Endothelial cell of umbilical vein (primary cell): ENCODE measurements at regions not wholly inside any gene's neighbourhood (a gene's known extent, or its start where the extent isn't known, plus 50 kb on each side); places are given as distances from the start of the nearest gene placed in this dataset.

ENCODE experiments used
- BruUV-seq: library from RNA; stranded (reverse); fragments of 400-500 nt; replicated peaks from 2 replicates; lab custom pipeline; 2021; lab: Mats Ljungman, UMichigan
- CTCF ChIA-PET: fragments of 300-600, 350-600 bp; sonication (Branson Sonifier 250); formaldehyde crosslinking; loops from one replicate; lab custom pipeline; 2021; ENCODE audit warnings: antibody characterized with exemption, inconsistent platforms; lab: Charles Lee
- POLR2A ChIA-PET: fragments of 300-600, 350-600 bp; sonication (Branson Sonifier 250); formaldehyde crosslinking; loops from one replicate; lab custom pipeline; 2021; ENCODE audit warnings: antibody characterized with exemption, inconsistent platforms; lab: Charles Lee
- DNase-seq: peaks from one replicate; pipeline ENCODE4 v3.0.0-alpha.2; 2011; ENCODE audit warnings: low read depth, low spot score
- FAIRE-seq: peaks from 2 replicates; lab custom pipeline; 2011; peaks lifted over from hg19 to GRCh38; lab: Jason Lieb, UNC
- H2AFZ ChIP-seq: 2 replicates; pipeline ENCODE4 v1.6.0; 2012; ENCODE audit warnings: low read depth, low read length, control low read depth, inconsistent platforms
- H3K27ac ChIP-seq: 2 replicates; pipeline ENCODE4 v1.5.1; 2011; ENCODE audit warnings: low read depth, mild to moderate bottlenecking, control low read depth, low read length, moderate library complexity; ENCODE audit not compliant: insufficient read depth
- H3K27me3 ChIP-seq, 2 experiments: 2 replicates each; pipeline versions ENCODE4 v1.6.0 to v1.6.1; 2011; ENCODE audit warnings: low read length in 2 of 2, mixed read lengths in 1 of 2; ENCODE audit not compliant: control insufficient read depth in 2 of 2, insufficient read depth in 2 of 2
- H3K36me3 ChIP-seq, 2 experiments: 2 replicates in 1 of 2; 3 replicates in 1 of 2; pipeline ENCODE4 v1.5.1; 2011; ENCODE audit warnings: low read length in 2 of 2, mild to moderate bottlenecking in 1 of 2, moderate library complexity in 1 of 2; ENCODE audit not compliant: control insufficient read depth in 2 of 2, insufficient read depth in 2 of 2; ENCODE audit errors: extremely low read depth in 1 of 2
- H3K4me1 ChIP-seq: 3 replicates; pipeline ENCODE4 v1.5.1; 2011; ENCODE audit warnings: mild to moderate bottlenecking, low read length; ENCODE audit not compliant: control insufficient read depth, insufficient read depth; ENCODE audit errors: extremely low read depth
- H3K4me2 ChIP-seq: 2 replicates; pipeline ENCODE4 v1.6.1; 2011; ENCODE audit warnings: low read length, control low read depth, mixed read lengths; ENCODE audit not compliant: insufficient read depth
- H3K4me3 ChIP-seq, 3 experiments: fragments of 200-600 bp in 1 of 3; sonication (generic), shearing (Covaris generic) in 1 of 3; replicated peaks in 1 of 3; 2 replicates each; pipeline ENCODE4 v1.5.1; 2011 to 2016; ENCODE audit warnings: control low read depth in 3 of 3, low read length in 3 of 3, mild to moderate bottlenecking in 2 of 3, inconsistent platforms in 1 of 3, low read depth in 1 of 3, moderate library complexity in 1 of 3; ENCODE audit not compliant: insufficient read depth in 1 of 3
- H3K79me2 ChIP-seq: 2 replicates; pipeline ENCODE4 v1.6.0; 2012; ENCODE audit warnings: low read length, inconsistent platforms; ENCODE audit not compliant: control insufficient read depth, insufficient read depth
- H3K9ac ChIP-seq: replicated peaks from 2 replicates; pipeline ENCODE3; 2011; ENCODE audit warnings: low read length, control low read depth; ENCODE audit not compliant: insufficient read depth; ENCODE audit errors: extremely low read depth
- H3K9me1 ChIP-seq: replicated peaks from 3 replicates; pipeline ENCODE4 v1.6.0; 2011; ENCODE audit warnings: mild to moderate bottlenecking, low read length; ENCODE audit not compliant: control insufficient read depth, insufficient read depth; ENCODE audit errors: extremely low read depth
- H3K9me3 ChIP-seq: replicated peaks from 2 replicates; pipeline ENCODE4 v1.5.1; 2012; ENCODE audit warnings: low read length, inconsistent platforms; ENCODE audit not compliant: control insufficient read depth, insufficient read depth
- H4K20me1 ChIP-seq: replicated peaks from 2 replicates; pipeline ENCODE3; 2011; ENCODE audit warnings: mild to moderate bottlenecking, low read length; ENCODE audit not compliant: control insufficient read depth, insufficient read depth; ENCODE audit errors: extremely low read depth
- EZH2 ChIP-seq: IDR thresholded peaks from 2 replicates; pipeline ENCODE4 v1.6.1; 2012; ENCODE audit warnings: borderline replicate concordance, low read depth, mild to moderate bottlenecking, moderate library complexity, low read length, inconsistent platforms; ENCODE audit not compliant: severe bottlenecking
- FOS ChIP-seq: IDR thresholded peaks from 2 replicates; pipeline ENCODE4 v1.6.1; 2011; ENCODE audit warnings: mild to moderate bottlenecking, low read length, moderate library complexity, borderline replicate concordance; ENCODE audit not compliant: insufficient read depth
- GATA2 ChIP-seq: IDR thresholded peaks from 2 replicates; pipeline ENCODE4 v1.7.0; 2011; ENCODE audit warnings: low read depth, mild to moderate bottlenecking, moderate library complexity, mixed read lengths, low read length; ENCODE audit not compliant: insufficient read length, insufficient read depth
- JUN ChIP-seq: IDR thresholded peaks from 2 replicates; pipeline ENCODE4 v1.6.1; 2011; ENCODE audit warnings: borderline replicate concordance, low read depth; ENCODE audit not compliant: insufficient read length, insufficient read depth
- MYC ChIP-seq: IDR thresholded peaks from one replicate; pipeline ENCODE4 v1.6.1; 2011; ENCODE audit warnings: mild to moderate bottlenecking, low read depth, low read length
- POLR2A ChIP-seq: IDR thresholded peaks from 2 replicates; pipeline ENCODE4 v1.6.1; 2012; ENCODE audit warnings: low read depth, mild to moderate bottlenecking, control low read depth, low read length
- POLR2AphosphoS5 ChIP-seq: IDR thresholded peaks from 2 replicates; pipeline ENCODE4 v1.6.1; 2012; ENCODE audit warnings: low read depth, mild to moderate bottlenecking, control low read depth, low read length, moderate library complexity; ENCODE audit not compliant: insufficient read depth
- dilution Hi-C: fragments of 300-500 bp; cut with MboI; formaldehyde crosslinking; loops from one replicate; pipeline ENCODE4 v1.15.0; 2019; ENCODE audit warnings: low sequenced_read_pairs; ENCODE audit not compliant: extremely low pct_ligation_motif_present
- intact Hi-C: fragments of 100-400 bp; cut with micrococcal nuclease; formaldehyde crosslinking; loops from one replicate; pipeline ENCODE4 v1.10.0; 2022
- TF ChIP-seq, protein P1 (sequence below): IDR thresholded peaks from 2 replicates; pipeline ENCODE4 v1.6.1; 2011; ENCODE audit not compliant: insufficient read depth, insufficient read length
- TF ChIP-seq, protein P2 (sequence below), 2 donors: IDR thresholded peaks; 1 replicate in 1 of 2; 2 replicates in 1 of 2; pipeline ENCODE4 v1.5.1; 2011; ENCODE audit warnings: low read length in 2 of 2, mild to moderate bottlenecking in 2 of 2, moderate library complexity in 2 of 2, control low read depth in 1 of 2, inconsistent platforms in 1 of 2, low read depth in 1 of 2; ENCODE audit not compliant: insufficient read depth in 1 of 2; ENCODE audit errors: extremely low read depth in 1 of 2

DNA sequence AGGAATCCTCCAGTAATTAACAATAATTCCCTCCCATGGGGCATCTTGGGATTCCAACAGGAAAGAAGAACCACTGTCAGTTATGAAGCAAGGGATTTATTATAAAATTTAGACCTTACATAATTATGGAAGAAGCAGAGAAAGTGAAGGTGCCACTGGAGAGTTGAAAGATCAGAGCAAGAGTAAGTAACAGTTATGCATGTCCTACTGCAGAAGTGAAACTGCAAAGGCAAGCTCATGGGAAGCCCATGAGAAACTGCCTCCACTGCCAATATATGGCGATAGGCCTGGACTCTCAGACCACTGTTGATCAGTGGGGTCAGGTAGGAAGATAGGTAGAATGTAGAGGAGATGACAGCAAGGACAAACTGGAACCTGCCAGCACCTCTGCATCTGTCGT, 123.6 kb upstream of the ZNF648 start:
- H4K20me1 ChIP-seq = no peaks in the 10 kb centered on the region
- no TSS peak for BruUV-seq
- POLR2A ChIA-PET = no interaction called here
- H3K27me3 ChIP-seq = no peaks in the 10 kb centered on the region
- no peaks in the 10 kb centered on the region for H3K4me1 ChIP-seq
- no peaks in the 10 kb centered on the region for H3K36me3 ChIP-seq
- no peaks in the 10 kb centered on the region for H3K9me1 ChIP-seq
- H3K27ac ChIP-seq = no peak overlapping the region
- no peak for DNase-seq
- TF ChIP-seq JUN (no peak), POLR2AphosphoS5 (no peak), FOS (no peak), EZH2 (no peak), MYC (no peak), POLR2A (no peak), GATA2 (no peak)
- TF ChIP-seq, protein P1, sequence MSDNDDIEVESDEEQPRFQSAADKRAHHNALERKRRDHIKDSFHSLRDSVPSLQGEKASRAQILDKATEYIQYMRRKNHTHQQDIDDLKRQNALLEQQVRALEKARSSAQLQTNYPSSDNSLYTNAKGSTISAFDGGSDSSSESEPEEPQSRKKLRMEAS = no peak
- TF ChIP-seq, protein P2, sequence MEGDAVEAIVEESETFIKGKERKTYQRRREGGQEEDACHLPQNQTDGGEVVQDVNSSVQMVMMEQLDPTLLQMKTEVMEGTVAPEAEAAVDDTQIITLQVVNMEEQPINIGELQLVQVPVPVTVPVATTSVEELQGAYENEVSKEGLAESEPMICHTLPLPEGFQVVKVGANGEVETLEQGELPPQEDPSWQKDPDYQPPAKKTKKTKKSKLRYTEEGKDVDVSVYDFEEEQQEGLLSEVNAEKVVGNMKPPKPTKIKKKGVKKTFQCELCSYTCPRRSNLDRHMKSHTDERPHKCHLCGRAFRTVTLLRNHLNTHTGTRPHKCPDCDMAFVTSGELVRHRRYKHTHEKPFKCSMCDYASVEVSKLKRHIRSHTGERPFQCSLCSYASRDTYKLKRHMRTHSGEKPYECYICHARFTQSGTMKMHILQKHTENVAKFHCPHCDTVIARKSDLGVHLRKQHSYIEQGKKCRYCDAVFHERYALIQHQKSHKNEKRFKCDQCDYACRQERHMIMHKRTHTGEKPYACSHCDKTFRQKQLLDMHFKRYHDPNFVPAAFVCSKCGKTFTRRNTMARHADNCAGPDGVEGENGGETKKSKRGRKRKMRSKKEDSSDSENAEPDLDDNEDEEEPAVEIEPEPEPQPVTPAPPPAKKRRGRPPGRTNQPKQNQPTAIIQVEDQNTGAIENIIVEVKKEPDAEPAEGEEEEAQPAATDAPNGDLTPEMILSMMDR (IDR thresholded peaks at IDR 0.05; ENCODE audit: extremely low read depth in 1 of 2, insufficient read depth in 1 of 2, low read depth in 1 of 2, low read length in 2 of 2) = no peak
- H3K79me2 ChIP-seq = no peaks in the 10 kb centered on the region
- no peak overlapping the region for H2AFZ ChIP-seq
- intact Hi-C loops (no loop called here), dilution Hi-C loops (no loop called here)
- FAIRE-seq = no peak
- H3K4me2 ChIP-seq = no peak overlapping the region
- CTCF ChIA-PET = no interaction called here
- H3K4me3 ChIP-seq = no peak overlapping the region
- no peaks in the 10 kb centered on the region for H3K9me3 ChIP-seq
- H3K9ac ChIP-seq = no peak overlapping the region
